ENCODE measurements at regions not wholly inside any gene's neighbourhood (a gene's known extent, or its start where the extent isn't known, plus 50 kb on each side); places are given as distances from the start of the nearest gene placed in this dataset.

- TF ChIP-seq CTCF (IDR thresholded peaks at IDR 0.05), result peak; percentile 47; the same call in 1 of the 2 replicates
- TF ChIP-seq POLR2AphosphoS5 (IDR thresholded peaks at IDR 0.05; ENCODE audit: low read depth, low read length), result no peak
- TF ChIP-seq TCF7L2 (IDR thresholded peaks at IDR 0.05; ENCODE audit: low read depth, low read length), result no peak
These were observed 147.9 kb upstream of the MON1B start for GRCh38 chr16:77043076-77043475.
